Suppressor macrophage (primary cell): ENCODE measurements at regions not wholly inside any gene's neighbourhood (a gene's known extent, or its start where the extent isn't known, plus 50 kb on each side); places are given as distances from the start of the nearest gene placed in this dataset.
A peak's percentile ranks its signal among the peaks of the same experiment; 100 is the strongest.
"Not testable (repeated sequence)": the region's sequence is repeated elsewhere in the genome, so short reads cannot be mapped to it uniquely, and the experiment has no call there.

Experiments used
- DNase-seq, 4 experiments: peaks; one replicate each; pipeline ENCODE4 v3.0.0-alpha.2; 2020 to 2022

GRCh38 chr6:84581494-84582259 is 182.7 kb downstream of the TBX18 start:
- DNase-seq, result peak in 3 of 4 experiments; percentile 14 to 68 (median 19)

- no peak for DNase-seq
Observed at GRCh38 chr6:84579404-84579803, 185.0 kb downstream of the TBX18 start.

- no peak for DNase-seq
Observed at GRCh38 chr6:84576029-84576428, 188.4 kb downstream of the TBX18 start.

GRCh38 chr6:84575264-84575663 is 189.1 kb downstream of the TBX18 start:
- no peak for DNase-seq

- DNase-seq, result no peak
Observed at GRCh38 chr6:84569882-84570281, 194.5 kb downstream of the TBX18 start.

- peak in 1 of 4 experiments; percentile 11 for DNase-seq
Observed at GRCh38 chr6:84568971-84569370, 195.4 kb downstream of the TBX18 start.

- not testable (repeated sequence) for DNase-seq
Observed at GRCh38 chr6:84565718-84566117, 198.7 kb downstream of the TBX18 start.

GRCh38 chr6:84560436-84561390 is 203.7 kb downstream of the TBX18 start:
- DNase-seq, result no peak

- no peak for DNase-seq
Observed at GRCh38 chr6:84556541-84557335, 207.7 kb downstream of the TBX18 start.

- peak in 1 of 4 experiments; percentile 16 for DNase-seq
Observed at GRCh38 chr6:84554706-84555105, 209.7 kb downstream of the TBX18 start.

- DNase-seq, result no peak
Observed at GRCh38 chr6:84554074-84554473, 210.3 kb downstream of the TBX18 start.

- no peak for DNase-seq
Observed at GRCh38 chr6:84553527-84553926, 210.9 kb downstream of the TBX18 start.

GRCh38 chr6:84551797-84552196 is 212.6 kb downstream of the TBX18 start:
- no peak for DNase-seq

GRCh38 chr6:84549917-84550316 is 214.5 kb downstream of the TBX18 start:
- DNase-seq, result no peak

- DNase-seq, result no peak
Observed at GRCh38 chr6:84547341-84547801, 217.0 kb downstream of the TBX18 start.

- peak in 1 of 4 experiments; percentile 1 for DNase-seq
Observed at GRCh38 chr6:84546427-84546914, 217.9 kb downstream of the TBX18 start.

GRCh38 chr6:84539122-84539856 is 225.1 kb downstream of the TBX18 start:
- DNase-seq, result no peak

GRCh38 chr6:84536885-84537638 is 227.3 kb downstream of the TBX18 start:
- DNase-seq, result no peak

GRCh38 chr6:84528201-84528600 is 236.2 kb downstream of the TBX18 start:
- DNase-seq, result no peak

GRCh38 chr6:84526631-84527030 is 237.8 kb downstream of the TBX18 start:
- DNase-seq, result no peak

GRCh38 chr6:84525907-84526306 is 238.5 kb downstream of the TBX18 start:
- DNase-seq, result no peak
